ENCODE measurements at regions not wholly inside any gene's neighbourhood (a gene's known extent, or its start where the extent isn't known, plus 50 kb on each side); places are given as distances from the start of the nearest gene placed in this dataset.
A peak's percentile ranks its signal among the peaks of the same experiment; 100 is the strongest.

GRCh38 chr6:137724018-137724403, 143.0 kb upstream of the TNFAIP3 start:
- no peak overlapping the region for H3K14ac ChIP-seq (ENCODE audit: insufficient read length)
- FAIRE-seq (no peak), DNase-seq (ENCODE audit: low read depth in 1 of 2, low spot score in 2 of 2) (no peak)
- no peaks in the 10 kb centered on the region for H3K9me3 ChIP-seq (ENCODE audit: insufficient read depth in 2 of 2, low read depth in 1 of 2, low read length in 1 of 2)
- H2BK120ac ChIP-seq (replicated peaks; ENCODE audit: low read depth, low read length) = no peak overlapping the region
- 77% methylated on average over 3 of the region's 3 CpGs; no CpG with 5 or more reads in 1 of the 2 experiments for WGBS, 2 experiments (ENCODE audit: extremely low coverage in 1 of 2, insufficient coverage in 1 of 2, insufficient read length in 1 of 2, insufficient replicate concordance in 2 of 2, low coverage in 1 of 2, low lambda C conversion rate in 2 of 2, missing lambda C conversion rate in 1 of 2)
- no peak overlapping the region for H2AK5ac ChIP-seq (ENCODE audit: low read depth, low read length)
- no peak overlapping the region for H3K18ac ChIP-seq (ENCODE audit: extremely low read depth, low read length)
- no peaks in the 10 kb centered on the region; a peak in 1 of 7 replicates for H3K27me3 ChIP-seq (replicated peaks in 1 of 4; ENCODE audit: control insufficient read depth in 3 of 4, extremely low read depth in 1 of 4, insufficient read depth in 3 of 4, low read length in 3 of 4)
- H2AFZ ChIP-seq (ENCODE audit: low read length) = no peak overlapping the region
- H2BK20ac ChIP-seq (ENCODE audit: low read length) = no peak overlapping the region
- POLR2A ChIA-PET (ENCODE audit: partially characterized antibody) = no interaction called here
- no peak overlapping the region for H3K4ac ChIP-seq (replicated peaks; ENCODE audit: insufficient read length, low read depth, low read length)
- TF ChIP-seq TEAD4 (IDR thresholded peaks at IDR 0.05; ENCODE audit: low read depth, low read length) (no peak), RAD21 (IDR thresholded peaks at IDR 0.05 in 1 of 2, conservative IDR thresholded peaks at IDR 0.05 in 1 of 2; ENCODE audit: low read depth in 2 of 2, low read length in 2 of 2) (0 out of 4 replicates have a peak, but pooled peaks of 1 of the 2 experiments have one; percentile 8)
- no peak overlapping the region for H3K4me2 ChIP-seq (ENCODE audit: insufficient read depth in 1 of 2, low read depth in 2 of 2, low read length in 2 of 2)
- no peak overlapping the region for H4K8ac ChIP-seq (ENCODE audit: extremely low read depth, insufficient read depth, low read length)
- no peak overlapping the region for H2BK5ac ChIP-seq (ENCODE audit: low read depth, low read length)
- H2BK15ac ChIP-seq (ENCODE audit: low read length) = no peak overlapping the region
- H3K23me2 ChIP-seq (ENCODE audit: low read depth, low read length) = no peaks in the 10 kb centered on the region
- H3K4me3 ChIP-seq (ENCODE audit: extremely low read depth in 1 of 4, insufficient read depth in 2 of 4, low read depth in 3 of 4, low read length in 4 of 4) = no peak overlapping the region
- H3K27ac ChIP-seq (ENCODE audit: low read depth, low read length) = no peak overlapping the region
- H4K20me1 ChIP-seq (replicated peaks in 1 of 2; ENCODE audit: control insufficient read depth in 1 of 2, insufficient read depth in 2 of 2, low read length in 2 of 2) = no peaks in the 10 kb centered on the region
- H3K79me2 ChIP-seq (ENCODE audit: control insufficient read depth in 1 of 2, insufficient read depth in 2 of 2, low read length in 2 of 2) = no peaks in the 10 kb centered on the region
- no peaks in the 10 kb centered on the region for H3K36me3 ChIP-seq (ENCODE audit: control insufficient read depth in 2 of 4, insufficient read depth in 4 of 4, low read length in 3 of 4)
- H3K9ac ChIP-seq (replicated peaks in 1 of 4; ENCODE audit: extremely low read depth in 1 of 4, low read depth in 3 of 4, low read length in 3 of 4) = no peak overlapping the region
- no peak overlapping the region for H3K23ac ChIP-seq (ENCODE audit: insufficient read length)
- no peak overlapping the region for H2BK12ac ChIP-seq (ENCODE audit: low read depth, low read length)
- no peak overlapping the region for H3K56ac ChIP-seq (replicated peaks; ENCODE audit: insufficient read length, low read depth, low read length)
- CTCF ChIA-PET (ENCODE audit: partially characterized antibody) = interaction anchor here (0.7 to 2.4 kb wide), 5 partner anchors 8 to 223 kb away, joined by 3 to 10 read pairs (median 5); no protein-coding TSS in a partner anchor
- H3K79me1 ChIP-seq (ENCODE audit: low read depth, low read length) = no peaks in the 10 kb centered on the region
- H4K91ac ChIP-seq (replicated peaks; ENCODE audit: insufficient read length, low read length) = no peak overlapping the region
- no peaks in the 10 kb centered on the region for H3K4me1 ChIP-seq (replicated peaks in 1 of 4; ENCODE audit: control insufficient read depth in 3 of 4, insufficient read depth in 4 of 4, low read length in 3 of 4)
- H4K5ac ChIP-seq (ENCODE audit: insufficient read length, low read depth, low read length) = no peak overlapping the region

All from H1 (cell line).